ENCODE measurements at regions not wholly inside any gene's neighbourhood (a gene's known extent, or its start where the extent isn't known, plus 50 kb on each side); places are given as distances from the start of the nearest gene placed in this dataset.
"Not testable (repeated sequence)": the region's sequence is repeated elsewhere in the genome, so short reads cannot be mapped to it uniquely, and the experiment has no call there.

DNA sequence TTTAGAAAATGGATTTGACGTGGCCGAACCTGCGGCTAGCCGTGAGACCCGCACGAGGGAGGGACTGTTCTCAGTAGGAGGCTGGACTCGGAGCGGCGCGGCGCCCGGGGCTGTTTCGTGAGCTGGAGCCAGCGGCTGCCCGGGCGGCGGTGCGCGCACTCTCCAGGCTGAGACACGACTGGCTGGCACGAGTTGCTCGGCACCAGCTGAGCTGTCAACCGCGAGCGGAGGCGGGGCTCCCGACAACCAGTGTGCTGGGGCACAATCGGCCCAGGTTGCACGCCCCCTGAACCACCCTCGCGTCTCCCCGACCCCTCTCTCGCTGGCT lies 58.5 kb upstream of the NBPF26 start:
- not testable (repeated sequence) for DNase-seq (ENCODE audit: low spot score)

- DNase-seq (ENCODE audit: low spot score) = not testable (repeated sequence)
Observed at GRCh38 chr1:120668187-120668586, 55.6 kb upstream of the NBPF26 start.

Measured in left forelimb (tissue), 1 donor.